GM12873 (cell line): ENCODE measurements at regions not wholly inside any gene's neighbourhood (a gene's known extent, or its start where the extent isn't known, plus 50 kb on each side); places are given as distances from the start of the nearest gene placed in this dataset.

Experiments
- CTCF ChIP-seq: IDR thresholded peaks from 2 replicates; pipeline ENCODE4 v1.5.1; 2012; ENCODE audit warnings: low read depth, mild to moderate bottlenecking, moderate library complexity, low read length, control low read depth; ENCODE audit not compliant: insufficient read depth; ENCODE audit errors: missing control alignments

GRCh38 chr3:24545887-24546286 is 51.2 kb upstream of the THRB start:
- TF ChIP-seq CTCF: no peak

GRCh38 chr3:24548278-24548677 is 53.6 kb upstream of the THRB start:
- TF ChIP-seq CTCF: no peak

GRCh38 chr3:24550588-24550987 is 55.9 kb upstream of the THRB start:
- TF ChIP-seq CTCF: no peak

- TF ChIP-seq CTCF: no peak
These were observed 57.0 kb upstream of the THRB start for GRCh38 chr3:24551626-24552025.

GRCh38 chr3:24562895-24563294 is 68.2 kb upstream of the THRB start:
- TF ChIP-seq CTCF: no peak

- no peak for TF ChIP-seq CTCF
These were observed 70.4 kb upstream of the THRB start for GRCh38 chr3:24565053-24565452.

GRCh38 chr3:24565656-24566055 is 71.0 kb upstream of the THRB start:
- TF ChIP-seq CTCF: no peak
